Activated T-cell treated with anti-CD3 and anti-CD28 coated beads for 48 hours (primary cell): ENCODE measurements at regions not wholly inside any gene's neighbourhood (a gene's known extent, or its start where the extent isn't known, plus 50 kb on each side); places are given as distances from the start of the nearest gene placed in this dataset.
"Not testable (repeated sequence)": the region's sequence is repeated elsewhere in the genome, so short reads cannot be mapped to it uniquely, and the experiment has no call there.

Source experiments
- DNase-seq: peaks from one replicate; pipeline ENCODE4 v3.0.0-alpha.2; 2020; ENCODE audit warnings: low read depth

GRCh38 chr3:150300852-150301517 is 107.1 kb upstream of the TSC22D2 start:
- no peak for DNase-seq

DNA sequence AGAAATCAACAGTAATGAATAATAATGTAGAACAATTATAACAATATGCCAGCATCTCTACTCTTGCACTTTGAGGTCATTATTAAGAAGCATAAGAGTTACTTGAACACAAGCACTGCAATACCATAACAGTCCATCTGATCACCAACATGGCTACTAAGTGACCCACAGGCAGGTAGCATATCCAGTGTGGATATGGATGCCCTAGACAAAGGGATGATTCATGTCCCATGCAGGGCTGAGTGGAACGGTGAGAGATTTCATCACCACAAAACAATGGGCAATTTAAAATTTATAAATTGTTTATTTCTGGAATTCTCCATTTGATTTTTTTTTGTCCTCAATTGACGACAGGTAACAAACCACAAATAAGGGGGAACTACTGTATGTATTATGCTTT is 107.7 kb upstream of the TSC22D2 start:
- no peak for DNase-seq

DNA sequence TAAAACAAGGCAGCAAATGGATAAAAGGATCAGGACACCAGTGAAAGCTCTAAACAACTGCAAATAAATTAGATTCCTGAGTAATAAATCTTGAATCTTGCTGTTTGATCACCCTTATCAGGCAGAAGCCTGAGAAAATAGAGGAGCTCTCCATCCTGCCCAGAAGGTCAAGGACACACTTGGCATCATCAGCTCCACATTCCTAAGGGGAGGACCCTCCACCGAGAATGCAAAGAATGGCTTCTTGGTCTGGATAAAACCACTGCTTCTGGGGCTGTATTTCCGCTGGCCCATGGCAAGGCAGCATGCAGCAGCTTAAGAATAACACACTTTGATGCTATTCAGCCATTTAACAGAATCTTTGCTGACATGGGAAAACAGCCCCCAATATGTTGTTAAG is 108.9 kb upstream of the TSC22D2 start:
- DNase-seq = no peak

DNA sequence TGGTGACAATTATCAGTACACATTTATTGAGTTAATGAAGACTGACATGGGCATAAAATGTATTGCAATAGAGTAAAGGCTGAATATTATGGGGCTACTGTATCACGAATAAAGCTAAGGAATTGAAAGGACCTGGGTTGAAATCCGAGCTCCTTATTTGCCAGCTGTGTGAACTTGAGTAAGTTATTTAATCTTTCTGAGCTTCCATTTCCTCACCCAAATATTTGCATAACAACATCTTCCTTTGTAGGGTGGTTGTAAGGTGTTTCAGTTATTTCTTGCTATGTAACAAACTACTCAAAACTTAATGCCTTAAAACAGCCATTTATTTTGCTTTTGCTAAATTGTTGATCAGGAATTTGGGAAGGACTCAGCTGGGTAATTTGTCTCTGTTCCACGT is 111.1 kb upstream of the TSC22D2 start:
- no peak for DNase-seq

DNA sequence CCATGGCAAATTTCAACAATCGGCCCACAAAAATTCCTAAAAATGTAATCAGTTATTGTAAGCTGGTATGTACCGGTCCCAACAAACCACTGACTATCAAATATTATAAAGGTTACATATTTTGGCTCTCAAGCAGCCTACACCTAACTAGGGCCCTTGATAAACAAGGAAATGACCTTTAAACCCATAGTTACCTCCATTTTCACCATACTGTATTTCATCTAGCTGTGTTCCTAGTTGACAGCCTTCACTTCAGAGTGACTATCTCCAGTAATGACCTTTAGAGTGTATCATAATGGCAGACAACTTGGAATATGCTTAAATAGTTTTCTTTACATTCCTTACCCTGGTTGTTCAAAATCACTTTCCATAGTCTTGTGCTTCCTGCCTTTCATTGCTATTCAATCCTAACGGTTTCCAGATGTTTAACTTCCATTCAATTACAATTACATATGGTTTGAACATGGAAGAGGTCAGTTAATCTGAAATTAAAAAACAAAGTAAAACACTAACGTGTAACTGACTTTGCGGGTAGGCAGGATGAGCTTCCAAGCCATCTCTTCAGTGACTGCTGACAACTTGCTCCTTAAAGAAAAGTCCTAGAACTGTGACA is 111.9 kb upstream of the TSC22D2 start:
- no peak for DNase-seq

DNA sequence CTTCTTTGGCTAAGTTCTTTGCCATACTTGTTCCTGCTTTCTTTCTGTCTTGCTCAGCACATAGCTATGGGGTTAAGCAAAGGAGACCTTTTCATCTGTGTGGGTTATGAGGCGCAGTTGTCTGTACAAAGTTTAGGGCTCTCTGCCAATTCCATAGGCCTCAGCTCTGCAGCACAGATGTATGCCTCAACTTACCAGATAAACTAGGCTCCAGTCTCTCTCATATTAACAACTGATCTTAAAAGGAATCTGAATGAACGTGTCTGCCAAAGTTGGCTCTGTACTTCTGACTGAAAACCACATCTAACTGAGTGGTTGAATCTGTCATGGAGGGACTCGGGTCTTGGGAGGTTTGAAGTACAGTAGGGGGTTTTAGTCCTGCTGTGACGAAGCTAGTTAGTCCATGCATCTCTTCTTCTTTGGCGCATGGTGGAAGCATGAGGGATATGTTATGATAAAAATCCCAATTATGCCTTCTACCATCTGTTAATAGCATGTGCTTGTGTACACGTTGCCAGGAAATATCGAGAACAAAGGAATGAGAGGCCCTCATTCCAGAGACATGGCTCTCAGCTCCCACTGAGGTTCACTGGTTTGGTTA is 114.6 kb upstream of the TSC22D2 start:
- DNase-seq = no peak

GRCh38 chr3:150292891-150293290 is 115.2 kb upstream of the TSC22D2 start:
- DNase-seq = no peak

GRCh38 chr3:150291515-150291914 is 116.6 kb upstream of the TSC22D2 start:
- no peak for DNase-seq

DNA sequence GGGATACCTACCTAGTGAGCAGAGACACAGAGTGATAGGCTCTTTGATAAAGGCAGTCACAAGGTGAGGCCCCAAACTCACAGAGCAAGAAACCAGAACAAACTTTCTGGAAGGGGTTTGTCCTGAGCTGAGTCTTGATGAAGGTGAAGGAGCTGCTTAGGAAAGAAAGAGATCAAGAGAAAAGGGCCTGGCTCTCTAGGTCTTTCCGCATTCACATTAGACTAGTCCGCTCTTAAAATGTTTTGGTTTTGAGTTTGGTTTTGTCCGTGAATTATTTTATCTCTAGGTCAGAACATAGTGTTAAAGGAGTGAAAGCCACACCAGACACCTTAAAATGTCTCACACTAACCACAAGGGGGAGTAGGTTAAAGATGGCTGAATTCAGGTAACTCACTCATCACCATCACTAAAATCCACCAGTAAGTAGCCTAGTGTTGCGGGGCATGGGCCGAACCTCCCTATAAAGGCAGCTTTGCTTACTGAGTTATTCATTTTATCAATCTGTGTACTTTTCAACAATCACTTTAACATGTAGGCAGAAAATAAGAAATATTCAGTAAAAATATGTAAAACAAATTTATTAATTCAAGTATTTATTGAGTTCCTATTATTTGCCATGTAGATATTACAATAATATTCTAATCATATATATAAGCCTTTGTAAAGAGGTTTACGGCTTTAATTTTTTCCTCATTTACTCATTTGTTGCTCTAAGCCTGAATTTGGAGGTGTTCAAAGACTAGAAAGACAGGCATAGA is 121.5 kb upstream of the TSC22D2 start:
- DNase-seq = no peak

DNA sequence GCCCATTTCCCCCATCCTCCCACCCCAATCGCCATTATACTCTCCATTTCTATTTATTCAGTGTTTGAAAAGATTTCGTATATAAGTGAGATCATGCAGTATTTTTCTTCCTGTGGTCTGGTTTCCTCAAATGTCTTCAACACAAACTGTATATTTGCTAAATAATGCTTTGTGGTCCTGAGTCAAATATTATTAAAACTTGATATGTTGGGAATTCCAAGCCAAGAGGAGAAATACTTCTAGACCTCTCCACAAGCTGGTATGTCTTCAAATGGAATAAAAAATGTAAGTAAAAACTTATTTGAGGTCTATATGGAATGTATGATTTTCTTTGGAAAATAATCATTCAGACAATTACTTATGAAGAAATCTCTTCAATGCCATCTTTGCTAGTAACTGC is 122.5 kb upstream of the TSC22D2 start:
- DNase-seq = no peak

- DNase-seq = no peak
These were observed 129.2 kb upstream of the TSC22D2 start for GRCh38 chr3:150278843-150279381.

GRCh38 chr3:150278195-150278594 is 129.9 kb upstream of the TSC22D2 start:
- DNase-seq = no peak

DNA sequence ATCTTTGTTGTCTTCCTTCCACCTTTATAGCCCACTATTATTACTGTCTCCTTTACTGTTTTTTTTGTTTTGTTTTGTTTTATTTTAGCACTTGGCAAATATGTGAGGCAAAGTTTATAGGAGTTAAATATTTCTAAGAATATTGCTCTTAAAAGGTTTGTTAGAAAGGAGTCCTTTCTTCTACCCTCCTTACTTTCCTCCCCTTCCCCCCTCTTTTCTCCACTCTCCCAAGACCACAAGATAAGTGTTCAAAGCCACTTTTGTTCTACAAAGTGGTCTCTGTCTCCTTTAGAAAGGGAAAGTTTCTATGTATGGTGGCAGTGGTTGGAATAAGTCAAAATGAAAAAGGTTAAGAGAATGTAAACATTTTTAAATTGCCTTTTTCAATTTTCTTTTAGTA is 130.7 kb upstream of the TSC22D2 start:
- no peak for DNase-seq

- no peak for DNase-seq
These were observed 132.2 kb upstream of the TSC22D2 start for GRCh38 chr3:150275941-150276340.

- DNase-seq = no peak
These were observed 133.7 kb upstream of the TSC22D2 start for GRCh38 chr3:150274372-150274771.

- no peak for DNase-seq
These were observed 134.7 kb upstream of the TSC22D2 start for GRCh38 chr3:150273396-150273795.

DNA sequence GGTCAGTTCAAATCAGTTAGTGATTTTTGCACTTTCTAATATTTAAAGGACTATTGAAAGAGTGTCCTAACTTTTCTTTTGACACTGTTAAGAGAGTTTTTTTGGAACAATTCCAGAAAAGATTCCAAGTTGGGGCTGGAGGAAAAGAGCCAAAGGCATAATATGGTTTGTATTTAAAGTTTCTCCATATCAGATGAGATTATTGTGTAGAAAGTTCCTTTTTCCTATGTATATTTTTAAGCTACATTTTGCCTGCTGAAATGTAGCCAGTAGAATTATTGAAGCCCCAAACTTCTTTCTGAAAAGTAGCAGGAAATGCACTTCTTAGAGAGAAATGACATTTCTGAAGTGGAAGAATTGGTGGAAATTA is 136.5 kb upstream of the TSC22D2 start:
- DNase-seq = no peak

GRCh38 chr3:150270883-150271590 is 137.1 kb upstream of the TSC22D2 start:
- no peak for DNase-seq

- not testable (repeated sequence) for DNase-seq
These were observed 137.7 kb upstream of the TSC22D2 start for GRCh38 chr3:150270444-150270843.

DNA sequence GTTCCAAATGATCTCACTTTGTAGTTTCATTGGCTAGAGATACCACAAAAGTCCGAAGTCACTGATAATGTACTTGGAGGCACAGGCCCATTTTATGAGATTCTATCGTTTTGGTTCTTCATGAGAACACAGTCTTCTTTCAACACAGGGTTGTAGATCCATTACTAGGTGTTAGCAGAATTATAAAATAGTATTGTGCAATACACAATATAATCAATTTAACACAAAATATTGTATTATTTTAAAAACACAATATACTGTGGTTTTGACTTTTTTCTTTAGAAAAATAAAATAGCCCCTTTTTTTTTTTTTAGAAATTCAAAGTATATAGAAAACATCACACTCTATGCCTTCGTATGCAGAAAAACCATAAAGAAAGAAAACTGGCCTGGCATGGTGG is 138.6 kb upstream of the TSC22D2 start:
- DNase-seq = no peak

- DNase-seq = no peak
These were observed 139.4 kb upstream of the TSC22D2 start for GRCh38 chr3:150268426-150269391.
